ENCODE measurements at regions not wholly inside any gene's neighbourhood (a gene's known extent, or its start where the extent isn't known, plus 50 kb on each side); places are given as distances from the start of the nearest gene placed in this dataset.

GRCh38 chr11:91970624-91971023 lies 254.0 kb upstream of the FAT3 start:
- Histone ChIP-seq H3F3A (ENCODE audit: control insufficient read depth, insufficient read depth) (no peaks in the 10 kb centered on the region), H3K4me2 (ENCODE audit: low read length) (no peak overlapping the region), H3K4me1 (ENCODE audit: control insufficient read depth, low read length) (no peaks in the 10 kb centered on the region), H3K36me3 (ENCODE audit: control insufficient read depth, low read length) (no peaks in the 10 kb centered on the region), H3K79me2 (ENCODE audit: control insufficient read depth, low read length) (no peaks in the 10 kb centered on the region), H3K27ac (ENCODE audit: low read depth, low read length) (no peak overlapping the region), H3K27me3 (ENCODE audit: control insufficient read depth, low read length) (no peaks in the 10 kb centered on the region), H3K4me3 (ENCODE audit: low read length) (no peak overlapping the region), H4K20me1 (ENCODE audit: control insufficient read depth, insufficient read depth, low read depth, low read length) (no peaks in the 10 kb centered on the region), H3K9me2 (replicated peaks; ENCODE audit: control insufficient read depth, low read length) (no peaks in the 10 kb centered on the region), H3K9me3 (ENCODE audit: control insufficient read depth, insufficient read depth, low read length) (no peaks in the 10 kb centered on the region)
- TF ChIP-seq EZH2phosphoT487 (IDR thresholded peaks at IDR 0.05; ENCODE audit: borderline replicate concordance, low read length) = no peak
- TF ChIP-seq, protein P1, sequence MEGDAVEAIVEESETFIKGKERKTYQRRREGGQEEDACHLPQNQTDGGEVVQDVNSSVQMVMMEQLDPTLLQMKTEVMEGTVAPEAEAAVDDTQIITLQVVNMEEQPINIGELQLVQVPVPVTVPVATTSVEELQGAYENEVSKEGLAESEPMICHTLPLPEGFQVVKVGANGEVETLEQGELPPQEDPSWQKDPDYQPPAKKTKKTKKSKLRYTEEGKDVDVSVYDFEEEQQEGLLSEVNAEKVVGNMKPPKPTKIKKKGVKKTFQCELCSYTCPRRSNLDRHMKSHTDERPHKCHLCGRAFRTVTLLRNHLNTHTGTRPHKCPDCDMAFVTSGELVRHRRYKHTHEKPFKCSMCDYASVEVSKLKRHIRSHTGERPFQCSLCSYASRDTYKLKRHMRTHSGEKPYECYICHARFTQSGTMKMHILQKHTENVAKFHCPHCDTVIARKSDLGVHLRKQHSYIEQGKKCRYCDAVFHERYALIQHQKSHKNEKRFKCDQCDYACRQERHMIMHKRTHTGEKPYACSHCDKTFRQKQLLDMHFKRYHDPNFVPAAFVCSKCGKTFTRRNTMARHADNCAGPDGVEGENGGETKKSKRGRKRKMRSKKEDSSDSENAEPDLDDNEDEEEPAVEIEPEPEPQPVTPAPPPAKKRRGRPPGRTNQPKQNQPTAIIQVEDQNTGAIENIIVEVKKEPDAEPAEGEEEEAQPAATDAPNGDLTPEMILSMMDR (IDR thresholded peaks at IDR 0.05; ENCODE audit: low read depth, low read length, poor library complexity, severe bottlenecking) = no peak

GRCh38 chr11:91969486-91969885 lies 255.1 kb upstream of the FAT3 start:
- no peaks in the 10 kb centered on the region for H3K27me3 ChIP-seq (ENCODE audit: control insufficient read depth, low read length)
- no peaks in the 10 kb centered on the region for H3K36me3 ChIP-seq (ENCODE audit: control insufficient read depth, low read length)
- no peaks in the 10 kb centered on the region for H4K20me1 ChIP-seq (ENCODE audit: control insufficient read depth, insufficient read depth, low read depth, low read length)
- no peaks in the 10 kb centered on the region for H3F3A ChIP-seq (ENCODE audit: control insufficient read depth, insufficient read depth)
- no peak overlapping the region for H3K4me2 ChIP-seq (ENCODE audit: low read length)
- no peak overlapping the region for H3K27ac ChIP-seq (ENCODE audit: low read depth, low read length)
- no peaks in the 10 kb centered on the region for H3K4me1 ChIP-seq (ENCODE audit: control insufficient read depth, low read length)
- H3K9me2 ChIP-seq (replicated peaks; ENCODE audit: control insufficient read depth, low read length) = no peaks in the 10 kb centered on the region
- H3K9me3 ChIP-seq (ENCODE audit: control insufficient read depth, insufficient read depth, low read length) = no peaks in the 10 kb centered on the region
- TF ChIP-seq, protein P1 (IDR thresholded peaks at IDR 0.05; ENCODE audit: low read depth, low read length, poor library complexity, severe bottlenecking) = no peak
- TF ChIP-seq EZH2phosphoT487 (IDR thresholded peaks at IDR 0.05; ENCODE audit: borderline replicate concordance, low read length) = no peak
- no peaks in the 10 kb centered on the region for H3K79me2 ChIP-seq (ENCODE audit: control insufficient read depth, low read length)
- H3K4me3 ChIP-seq (ENCODE audit: low read length) = no peak overlapping the region

DNA sequence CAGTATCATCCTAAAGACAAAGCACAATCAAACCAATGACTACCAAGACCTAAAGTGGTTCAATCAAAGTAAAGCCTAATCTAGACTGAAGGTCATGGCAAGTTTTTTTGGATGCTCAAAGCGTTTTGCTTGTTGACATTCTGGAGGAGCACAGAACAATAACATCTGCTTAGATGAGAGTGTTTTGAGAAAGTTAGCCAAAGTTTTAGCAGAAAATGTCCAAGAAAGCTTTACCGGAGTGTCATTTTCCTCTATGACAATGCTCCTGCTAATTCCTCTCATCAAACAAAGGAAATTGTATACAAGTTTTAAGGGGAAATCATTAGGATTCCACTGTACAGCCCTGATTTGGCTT lies 256.9 kb upstream of the FAT3 start:
- Histone ChIP-seq H3K9me3 (ENCODE audit: control insufficient read depth, insufficient read depth, low read length) (no peaks in the 10 kb centered on the region), H3K27ac (ENCODE audit: low read depth, low read length) (no peak overlapping the region), H3K4me1 (ENCODE audit: control insufficient read depth, low read length) (no peaks in the 10 kb centered on the region), H3K4me2 (ENCODE audit: low read length) (no peak overlapping the region), H3K36me3 (ENCODE audit: control insufficient read depth, low read length) (no peaks in the 10 kb centered on the region), H3F3A (ENCODE audit: control insufficient read depth, insufficient read depth) (no peaks in the 10 kb centered on the region), H3K4me3 (ENCODE audit: low read length) (no peak overlapping the region), H4K20me1 (ENCODE audit: control insufficient read depth, insufficient read depth, low read depth, low read length) (no peaks in the 10 kb centered on the region), H3K79me2 (ENCODE audit: control insufficient read depth, low read length) (no peaks in the 10 kb centered on the region), H3K27me3 (ENCODE audit: control insufficient read depth, low read length) (no peaks in the 10 kb centered on the region), H3K9me2 (replicated peaks; ENCODE audit: control insufficient read depth, low read length) (no peaks in the 10 kb centered on the region)
- TF ChIP-seq, protein P1 (IDR thresholded peaks at IDR 0.05; ENCODE audit: low read depth, low read length, poor library complexity, severe bottlenecking) = no peak
- TF ChIP-seq EZH2phosphoT487 (IDR thresholded peaks at IDR 0.05; ENCODE audit: borderline replicate concordance, low read length) = no peak

All from DOHH2 (cell line).